HTR-8/SVneo (cell line): ENCODE measurements at regions not wholly inside any gene's neighbourhood (a gene's known extent, or its start where the extent isn't known, plus 50 kb on each side); places are given as distances from the start of the nearest gene placed in this dataset.
"Not testable (repeated sequence)": the region's sequence is repeated elsewhere in the genome, so short reads cannot be mapped to it uniquely, and the experiment has no call there.

Source experiments
- DNase-seq: peaks from one replicate; pipeline ENCODE4 v3.0.0; 2011; ENCODE audit warnings: low spot score, mixed read lengths; ENCODE audit not compliant: insufficient read length
- FAIRE-seq: peaks from 2 replicates; lab custom pipeline; 2011; peaks lifted over from hg19 to GRCh38; lab: Jason Lieb, UNC

DNA sequence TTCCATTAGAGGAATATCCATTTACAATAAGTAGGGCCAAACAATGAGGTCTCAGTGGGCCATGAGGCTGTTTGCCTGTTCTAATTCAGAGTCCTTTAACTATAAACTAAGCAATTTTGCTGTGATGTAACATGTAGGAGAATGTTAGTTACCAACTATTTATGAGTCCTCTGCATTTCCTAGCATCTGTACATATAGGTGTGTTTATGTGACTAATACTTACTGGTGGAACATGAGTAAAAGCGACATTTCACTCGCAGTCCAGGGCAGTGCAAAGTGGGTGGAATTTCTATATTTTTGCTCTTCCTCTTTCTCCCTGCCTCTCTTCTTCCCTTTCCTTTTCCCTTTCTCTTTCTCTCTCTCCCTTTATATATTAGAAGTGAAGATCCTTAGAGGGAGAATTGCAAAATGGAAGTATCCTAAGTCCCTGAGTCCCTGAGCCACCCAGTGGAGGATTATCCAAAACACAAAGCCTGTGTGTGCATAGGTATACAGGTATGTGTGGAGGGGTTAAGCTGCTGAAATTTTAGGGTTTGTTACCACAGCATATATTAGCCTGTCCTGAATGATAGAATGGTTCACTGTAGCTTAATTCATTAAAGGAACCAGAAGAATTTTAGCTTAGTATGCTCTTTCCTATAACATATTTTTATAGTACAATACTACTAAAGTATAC, 487.0 kb upstream of the FANCL start:
- FAIRE-seq (no peak), DNase-seq (no peak)

DNA sequence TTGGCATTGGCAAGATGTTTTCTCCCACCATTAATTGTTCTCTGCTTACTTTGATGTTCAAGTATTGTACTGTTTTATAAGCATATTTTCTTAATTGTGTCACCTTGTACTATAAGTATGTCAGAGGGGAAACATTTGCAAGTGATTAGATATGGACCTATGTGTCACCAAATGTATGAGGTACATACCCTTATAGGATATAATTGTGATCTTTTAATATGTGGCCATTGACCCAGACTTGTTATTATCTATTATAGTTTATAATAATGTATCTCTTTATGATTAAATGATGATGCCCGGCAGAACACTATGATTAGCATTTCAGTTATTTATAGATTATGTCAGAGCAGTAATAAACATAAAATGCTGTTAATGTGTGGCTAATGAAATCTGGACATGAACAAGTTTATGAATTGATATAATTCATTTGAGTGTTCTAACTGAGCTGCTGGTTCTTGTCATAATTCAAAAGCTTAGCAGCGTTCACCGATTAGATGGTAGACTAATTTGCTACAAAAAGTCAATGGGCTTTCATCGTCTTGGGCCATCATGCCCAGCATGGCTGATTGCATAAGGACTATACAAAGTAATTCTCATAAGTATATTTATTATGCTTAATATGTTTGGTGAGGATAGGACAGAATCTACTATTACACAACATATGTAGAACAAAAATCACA, 480.9 kb upstream of the FANCL start:
- FAIRE-seq, result no peak
- no peak for DNase-seq

DNA sequence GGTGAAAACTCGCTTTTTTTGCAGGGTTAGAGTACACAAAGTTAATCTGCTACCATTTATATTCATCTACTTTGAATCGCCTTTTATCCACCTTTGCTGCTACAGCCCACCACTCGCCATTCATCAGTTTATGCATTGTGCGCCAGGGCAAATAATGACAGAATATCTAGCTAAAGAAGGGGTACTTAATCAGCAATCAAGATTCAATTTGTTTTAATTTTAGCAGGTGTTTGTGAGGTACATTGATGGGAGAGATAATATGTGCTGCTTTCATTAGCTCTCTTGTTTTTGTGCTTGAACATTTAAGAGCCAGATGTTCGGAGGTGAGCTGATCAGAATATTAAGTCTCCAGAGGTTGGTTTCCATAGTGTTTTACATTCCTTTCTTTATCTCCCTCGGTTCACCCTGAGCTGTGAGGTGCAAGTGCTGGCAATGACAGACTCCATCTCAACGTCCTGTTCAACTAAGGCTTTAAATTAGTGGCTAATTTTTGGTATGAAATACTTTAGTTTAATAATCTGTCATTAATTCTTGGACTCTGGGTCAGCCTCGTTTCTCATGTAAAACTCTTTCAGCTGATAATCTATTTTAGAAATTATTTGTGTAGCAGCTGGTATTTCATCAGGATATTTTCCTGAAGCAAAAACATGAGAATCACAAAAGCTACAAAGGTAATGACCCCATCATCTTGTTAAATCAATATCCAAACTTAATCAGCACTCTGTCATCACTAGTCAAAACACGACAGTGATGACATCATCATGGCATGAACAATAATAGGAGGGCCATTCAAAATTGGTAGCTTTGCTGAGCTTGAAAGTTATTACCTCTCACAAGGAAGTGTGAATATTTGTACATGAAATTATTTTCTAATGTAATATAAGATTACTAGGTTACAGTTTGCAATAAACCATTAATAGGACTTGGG, 479.9 kb upstream of the FANCL start:
- DNase-seq (no peak), FAIRE-seq (no peak)

DNA sequence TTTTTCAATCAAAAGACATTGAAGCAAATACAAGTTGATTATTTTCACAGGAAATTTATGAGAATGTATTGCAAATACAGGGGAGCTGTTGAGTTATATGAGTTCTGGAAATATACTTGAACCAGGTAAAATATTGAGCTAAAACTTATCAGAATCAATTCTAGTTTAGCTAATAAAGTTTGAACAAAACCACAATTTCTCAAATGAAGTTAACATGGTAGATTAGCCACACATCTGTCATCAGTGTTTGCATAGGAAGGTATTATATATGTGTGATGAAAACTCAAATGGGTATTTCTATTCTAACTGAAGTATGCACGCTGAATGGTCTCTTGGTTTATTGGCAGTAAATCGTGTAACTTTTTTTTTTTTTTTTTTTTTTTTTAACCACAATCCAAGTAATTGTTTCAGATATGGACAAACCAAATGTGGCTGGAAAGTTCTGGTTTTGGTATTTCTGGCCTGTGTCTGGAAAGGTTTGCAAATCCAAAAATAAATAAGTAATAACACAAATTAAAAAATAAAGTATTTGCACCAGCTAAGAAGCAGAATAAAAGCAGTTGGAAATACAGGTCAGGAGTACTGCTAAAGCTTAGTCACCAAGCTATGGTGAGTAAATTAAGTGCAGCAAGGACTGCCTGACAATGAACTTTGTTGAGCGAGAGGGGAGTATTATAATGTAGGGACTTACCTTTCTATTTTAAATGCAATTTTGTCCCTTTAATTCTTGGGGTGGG, 479.1 kb upstream of the FANCL start:
- FAIRE-seq (no peak), DNase-seq (no peak)

DNA sequence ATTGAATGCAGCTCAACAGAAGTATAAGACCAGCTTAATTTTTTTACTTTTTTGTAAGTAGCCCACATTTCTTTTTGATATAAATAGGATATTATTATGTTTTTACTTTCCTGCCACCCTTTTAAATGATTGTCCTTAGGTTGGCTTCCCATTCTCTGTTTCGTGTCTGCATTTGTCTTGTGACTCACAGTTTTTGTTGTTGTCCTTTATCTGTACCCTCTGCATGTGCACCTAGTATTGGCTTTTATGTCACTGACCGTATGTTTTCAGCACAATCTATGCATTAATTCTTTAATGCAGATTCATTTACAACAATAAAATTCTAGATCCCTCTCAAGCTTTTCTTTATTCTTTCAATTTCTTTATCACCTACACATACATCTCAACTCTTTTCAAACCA, 474.2 kb upstream of the FANCL start:
- DNase-seq, result no peak
- FAIRE-seq, result no peak

GRCh38 chr2:58714238-58714637, 473.1 kb upstream of the FANCL start:
- DNase-seq, result no peak
- no peak for FAIRE-seq

- FAIRE-seq, result no peak
- DNase-seq, result no peak
These were observed 469.7 kb upstream of the FANCL start for GRCh38 chr2:58710795-58711279.

DNA sequence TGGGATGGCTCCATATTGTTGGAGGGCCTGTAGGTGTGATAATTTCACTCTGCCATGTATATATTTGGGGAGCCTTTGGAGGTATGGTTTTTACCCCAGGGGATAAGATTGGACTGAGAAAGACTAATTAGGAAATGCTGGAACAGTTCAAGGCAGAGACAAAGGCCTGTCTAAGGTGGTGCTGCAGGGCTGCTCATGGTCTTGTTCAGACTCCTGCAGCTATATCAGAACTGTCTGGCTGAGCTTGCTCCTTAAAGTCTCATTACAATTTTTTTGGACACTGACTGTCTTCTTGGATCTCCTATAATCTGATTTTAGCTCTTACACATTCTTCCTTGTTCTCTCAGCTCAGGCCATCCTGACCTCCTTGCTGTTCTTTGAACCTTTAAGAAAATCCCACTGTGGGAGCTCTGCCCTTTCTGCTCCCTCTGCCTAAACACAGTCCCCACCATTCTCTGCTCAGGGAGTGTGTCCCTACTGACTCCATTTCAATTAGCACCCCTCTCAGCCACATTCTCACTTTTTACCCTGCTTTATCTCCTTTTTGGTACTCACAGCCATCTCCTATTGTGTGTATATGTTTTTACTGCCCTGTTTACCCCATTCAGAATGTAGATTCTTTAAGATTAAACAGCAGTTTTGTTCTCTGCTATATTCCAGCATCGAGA, 468.7 kb upstream of the FANCL start:
- no peak for FAIRE-seq
- no peak for DNase-seq

DNA sequence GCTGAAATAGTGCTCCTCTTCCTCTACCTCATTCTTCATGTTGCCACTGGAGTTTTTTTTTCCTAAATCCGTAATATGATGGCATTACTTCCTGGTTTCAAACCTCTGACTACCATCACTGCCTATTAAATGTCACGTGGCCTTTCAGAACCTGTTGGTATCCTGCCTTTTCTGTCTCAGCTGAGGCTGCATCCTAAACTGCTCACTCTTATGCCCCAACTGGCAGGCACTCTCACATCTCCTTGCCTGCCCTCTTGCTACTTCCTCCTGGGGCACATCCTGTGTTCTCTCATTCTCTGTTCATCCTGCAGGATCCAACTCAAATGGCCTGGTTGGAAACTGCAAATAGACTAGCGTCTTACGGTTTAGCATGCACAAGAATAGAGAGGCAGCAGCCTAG, 468.1 kb upstream of the FANCL start:
- DNase-seq (no peak), FAIRE-seq (no peak)

DNA sequence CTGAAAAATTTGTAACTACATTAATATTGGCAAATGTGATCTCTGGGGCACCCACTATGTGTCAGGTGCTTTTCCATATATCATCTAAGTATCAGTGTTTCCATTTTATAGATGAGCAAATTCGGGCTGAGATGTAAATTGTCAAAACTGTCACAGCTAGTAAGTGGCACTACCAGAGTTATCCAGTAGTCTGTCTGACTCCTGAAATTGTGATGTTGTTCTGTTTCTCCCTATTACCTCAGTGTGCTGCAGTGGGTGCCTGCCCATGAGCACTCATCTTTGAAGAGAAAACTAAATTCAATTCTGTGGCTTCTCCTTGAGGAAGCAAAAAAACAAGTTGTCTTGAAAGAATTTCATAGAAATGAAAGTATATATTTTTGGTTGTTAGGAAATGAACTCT, 467.4 kb upstream of the FANCL start:
- no peak for DNase-seq
- no peak for FAIRE-seq

- DNase-seq, result no peak
These were observed 461.3 kb upstream of the FANCL start for GRCh38 chr2:58702302-58702885.

DNA sequence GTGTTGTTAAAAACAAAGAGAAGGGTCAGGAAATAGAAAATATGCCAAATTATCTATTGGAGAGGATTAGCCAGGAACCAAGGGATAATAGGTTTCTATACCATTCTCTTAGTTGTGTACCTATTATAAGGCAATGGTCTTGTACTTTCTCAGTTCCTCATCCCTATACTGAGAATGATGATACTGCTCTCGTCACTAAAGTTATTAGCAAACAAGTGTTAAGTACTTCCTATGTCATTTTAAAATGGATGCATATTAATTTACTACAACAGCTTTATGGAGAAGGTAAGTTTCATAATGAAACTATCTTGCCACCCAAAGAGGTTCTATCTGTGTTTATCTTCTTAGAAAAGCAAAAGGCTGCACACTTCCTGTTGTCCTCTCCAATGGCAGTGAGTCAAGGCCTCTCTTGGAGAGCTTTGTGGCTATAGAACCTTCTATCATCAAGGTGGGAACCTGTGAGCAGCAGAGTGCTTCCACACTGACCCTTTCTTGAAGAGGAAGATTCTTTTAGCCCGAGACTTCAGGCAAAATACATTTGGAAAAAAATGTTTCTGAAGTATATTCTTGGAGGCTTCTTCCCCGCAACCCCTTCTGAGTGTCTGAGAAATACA, 460.7 kb upstream of the FANCL start:
- DNase-seq (no peak), FAIRE-seq (no peak)

More at GRCh38 chr2:58702302-58702885, 461.3 kb upstream of the FANCL start:
- FAIRE-seq, result no peak

- FAIRE-seq, result no peak
- no peak for DNase-seq
These were observed 459.5 kb upstream of the FANCL start for GRCh38 chr2:58700591-58700990.

DNA sequence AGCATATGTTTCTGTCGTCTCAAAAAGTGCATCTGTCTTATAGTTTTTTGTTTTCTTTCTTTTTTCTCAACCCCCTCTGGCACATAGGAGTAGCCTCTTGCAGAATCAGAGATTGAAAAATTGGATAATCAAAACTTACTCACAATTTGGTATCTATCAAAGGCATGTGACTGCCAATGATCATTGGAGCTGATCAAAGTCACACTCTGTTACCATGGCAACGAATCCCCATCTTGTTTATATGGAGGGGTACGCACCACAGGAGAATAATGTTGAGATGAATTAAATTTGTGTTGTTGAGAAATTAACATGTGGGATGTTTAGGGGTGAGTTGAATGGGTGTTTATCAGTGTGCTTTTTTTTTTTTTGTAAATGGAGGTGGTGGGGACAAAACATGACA, 458.3 kb upstream of the FANCL start:
- FAIRE-seq (no peak), DNase-seq (no peak)

- FAIRE-seq (no peak), DNase-seq (no peak)
These were observed 457.5 kb upstream of the FANCL start for GRCh38 chr2:58698620-58699019.

DNA sequence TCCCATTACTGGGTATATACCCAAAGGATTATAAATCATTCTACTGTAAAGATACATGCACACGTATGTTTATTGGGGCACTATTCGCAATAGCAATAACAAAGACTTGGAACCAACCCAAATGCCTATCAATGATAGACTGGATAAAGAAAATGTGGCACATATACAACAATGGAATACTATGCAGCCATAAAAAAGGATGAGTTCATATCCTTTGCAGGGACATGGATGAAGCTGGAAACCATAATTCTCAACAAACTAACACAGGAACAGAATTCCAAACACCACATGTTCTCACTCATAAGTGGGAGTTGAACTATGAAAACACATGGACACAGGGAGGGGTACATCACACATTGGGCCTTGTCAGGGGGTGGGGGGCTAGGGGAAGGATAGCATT, 453.0 kb upstream of the FANCL start:
- DNase-seq, FAIRE-seq: not testable (repeated sequence)

- DNase-seq, FAIRE-seq: not testable (repeated sequence)
These were observed 449.9 kb upstream of the FANCL start for GRCh38 chr2:58691041-58691440.

DNA sequence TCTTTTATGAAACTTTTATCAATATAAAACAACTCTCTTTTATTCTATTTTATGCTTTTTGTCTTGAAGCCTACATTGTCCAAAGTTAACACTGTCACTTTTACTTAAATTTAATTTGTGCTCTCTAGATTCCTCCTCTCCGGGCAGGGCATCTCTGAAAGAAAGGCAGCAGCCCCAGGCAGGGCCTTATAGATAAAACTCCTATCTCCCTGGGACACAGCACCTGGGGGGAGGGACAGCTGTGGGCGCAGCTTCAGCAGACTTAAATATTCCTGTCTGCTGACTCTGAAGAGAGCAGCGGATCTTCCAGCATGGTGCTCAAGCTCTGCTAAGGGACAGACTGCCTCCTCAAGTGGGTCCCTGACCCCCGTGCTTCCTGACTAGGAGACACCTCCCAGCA, 447.7 kb upstream of the FANCL start:
- DNase-seq, result no peak
- FAIRE-seq, result no peak

DNA sequence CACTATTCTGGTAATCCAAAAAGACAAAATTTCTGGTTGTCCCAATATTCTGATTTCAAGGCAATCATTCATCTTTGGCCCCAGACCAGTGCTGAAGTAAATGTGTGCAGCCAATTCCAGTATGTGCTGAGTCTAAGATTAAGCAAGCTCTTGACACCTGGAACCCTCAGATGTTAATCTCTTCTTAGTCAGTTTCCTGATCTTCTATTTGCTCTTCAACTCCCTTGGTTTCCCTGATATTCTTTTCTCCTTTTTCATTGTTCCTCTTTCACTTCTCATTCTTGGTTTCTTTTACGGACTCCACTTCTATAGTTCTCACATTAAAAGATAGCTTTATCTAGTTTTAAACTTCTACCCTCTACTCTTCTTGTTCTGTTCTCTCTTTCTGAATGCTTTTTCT, 445.7 kb upstream of the FANCL start:
- no peak for DNase-seq

More for the DNA sequence above, 445.7 kb upstream of the FANCL start:
- no peak for FAIRE-seq
